ENCODE measurements at regions not wholly inside any gene's neighbourhood (a gene's known extent, or its start where the extent isn't known, plus 50 kb on each side); places are given as distances from the start of the nearest gene placed in this dataset.

GRCh38 chr7:153107826-153108225 is 348.3 kb downstream of the ACTR3B start:
- Histone ChIP-seq H3K36me3 (ENCODE audit: insufficient read depth, low read length) (no peaks in the 10 kb centered on the region), H3K27me3 (ENCODE audit: insufficient read depth, low read depth, low read length) (no peaks in the 10 kb centered on the region), H3K4me3 (ENCODE audit: low read length) (no peak overlapping the region), H3K9ac (ENCODE audit: low read length) (no peak overlapping the region), H3K9me3 (ENCODE audit: low read length) (no peaks in the 10 kb centered on the region), H4K20me1 (ENCODE audit: insufficient read depth) (no peaks in the 10 kb centered on the region), H2AFZ (ENCODE audit: low read depth, low read length) (no peak overlapping the region), H3K79me2 (replicated peaks; ENCODE audit: insufficient read depth, low read length) (no peaks in the 10 kb centered on the region), H3K4me2 (ENCODE audit: low read length) (no peak overlapping the region), H3F3A (ENCODE audit: insufficient read depth, low read length, poor library complexity, severe bottlenecking) (no peaks in the 10 kb centered on the region), H3K27ac (ENCODE audit: low read length) (no peak overlapping the region), H3K9me2 (ENCODE audit: insufficient read depth, low read length) (no peaks in the 10 kb centered on the region)
- TF ChIP-seq CTCF (IDR thresholded peaks at IDR 0.05; ENCODE audit: poor library complexity, severe bottlenecking) (no peak), EP300 (conservative IDR thresholded peaks at IDR 0.05; ENCODE audit: poor library complexity, severe bottlenecking) (no peak), EZH2 (IDR thresholded peaks at IDR 0.05; ENCODE audit: borderline replicate concordance, insufficient read depth, low read length, poor library complexity, severe bottlenecking) (no peak), RAD21 (conservative IDR thresholded peaks at IDR 0.05) (no peak), POLR2AphosphoS5 (IDR thresholded peaks at IDR 0.05) (no peak), MXI1 (conservative IDR thresholded peaks at IDR 0.05; ENCODE audit: poor library complexity, severe bottlenecking) (no peak), TAF1 (IDR thresholded peaks at IDR 0.05; ENCODE audit: low read depth) (no peak), SMC3 (conservative IDR thresholded peaks at IDR 0.05; ENCODE audit: poor library complexity) (no peak), REST (IDR thresholded peaks at IDR 0.05; ENCODE audit: borderline replicate concordance) (no peak)

- Histone ChIP-seq H3K27ac (ENCODE audit: low read length) (no peak overlapping the region), H3K36me3 (ENCODE audit: insufficient read depth, low read length) (no peaks in the 10 kb centered on the region), H3F3A (ENCODE audit: insufficient read depth, low read length, poor library complexity, severe bottlenecking) (no peaks in the 10 kb centered on the region), H4K20me1 (ENCODE audit: insufficient read depth) (no peaks in the 10 kb centered on the region), H3K9ac (ENCODE audit: low read length) (no peak overlapping the region), H3K79me2 (replicated peaks; ENCODE audit: insufficient read depth, low read length) (no peaks in the 10 kb centered on the region), H3K4me3 (ENCODE audit: low read length) (no peak overlapping the region), H3K4me2 (ENCODE audit: low read length) (no peak overlapping the region), H2AFZ (ENCODE audit: low read depth, low read length) (no peak overlapping the region), H3K27me3 (ENCODE audit: insufficient read depth, low read depth, low read length) (no peaks in the 10 kb centered on the region), H3K9me3 (ENCODE audit: low read length) (no peaks in the 10 kb centered on the region), H3K9me2 (ENCODE audit: insufficient read depth, low read length) (no peaks in the 10 kb centered on the region)
- TF ChIP-seq RAD21 (conservative IDR thresholded peaks at IDR 0.05) (no peak), EZH2 (IDR thresholded peaks at IDR 0.05; ENCODE audit: borderline replicate concordance, insufficient read depth, low read length, poor library complexity, severe bottlenecking) (no peak), TAF1 (IDR thresholded peaks at IDR 0.05; ENCODE audit: low read depth) (no peak), EP300 (conservative IDR thresholded peaks at IDR 0.05; ENCODE audit: poor library complexity, severe bottlenecking) (no peak), POLR2AphosphoS5 (IDR thresholded peaks at IDR 0.05) (no peak), REST (IDR thresholded peaks at IDR 0.05; ENCODE audit: borderline replicate concordance) (no peak), MXI1 (conservative IDR thresholded peaks at IDR 0.05; ENCODE audit: poor library complexity, severe bottlenecking) (no peak)
Measured at GRCh38 chr7:153109566-153109965, 350.0 kb downstream of the ACTR3B start.
